Mesenchymal stem cell (in vitro differentiated cells and primary cell): ENCODE measurements at regions not wholly inside any gene's neighbourhood (a gene's known extent, or its start where the extent isn't known, plus 50 kb on each side); places are given as distances from the start of the nearest gene placed in this dataset.

Source experiments
- DNase-seq: peaks from one replicate; pipeline ENCODE4 v3.0.0-alpha.2; 2013
- H2AFZ ChIP-seq: one replicate; pipeline ENCODE4 v1.6.1; 2013; ENCODE audit warnings: low read depth, mild to moderate bottlenecking, control low read depth, inconsistent platforms, low read length, moderate library complexity
- H2AK5ac ChIP-seq: 2 replicates; pipeline ENCODE4 v1.6.1; 2013; ENCODE audit warnings: low read length, moderate library complexity, mild to moderate bottlenecking, inconsistent platforms; ENCODE audit not compliant: severe bottlenecking
- H2BK120ac ChIP-seq: one replicate; pipeline ENCODE4 v1.6.1; 2013; ENCODE audit warnings: low read depth, mild to moderate bottlenecking, inconsistent platforms, low read length, moderate library complexity
- H2BK12ac ChIP-seq, 2 experiments: one replicate each; pipeline ENCODE4 v1.6.1; 2013; ENCODE audit warnings: inconsistent platforms in 2 of 2, low read length in 2 of 2, mild to moderate bottlenecking in 2 of 2, moderate library complexity in 2 of 2, control low read depth in 1 of 2
- H2BK15ac ChIP-seq: one replicate; pipeline ENCODE4 v1.6.1; 2013; ENCODE audit warnings: mild to moderate bottlenecking, low read depth, inconsistent platforms; ENCODE audit not compliant: poor library complexity, severe bottlenecking
- H2BK5ac ChIP-seq: 2 replicates; pipeline ENCODE4 v1.6.1; 2013; ENCODE audit warnings: low read depth, mild to moderate bottlenecking, low read length, control low read depth, inconsistent platforms; ENCODE audit not compliant: poor library complexity, severe bottlenecking
- H3K14ac ChIP-seq, 2 experiments: one replicate each; pipeline ENCODE4 v1.6.1; 2013; ENCODE audit warnings: inconsistent platforms in 2 of 2, low read length in 2 of 2, control low read depth in 1 of 2, mild to moderate bottlenecking in 1 of 2, moderate library complexity in 1 of 2
- H3K18ac ChIP-seq, 2 experiments: one replicate each; pipeline ENCODE4 v1.6.1; 2013; ENCODE audit warnings: inconsistent platforms in 2 of 2, low read length in 2 of 2, control low read depth in 1 of 2, low read depth in 1 of 2, mild to moderate bottlenecking in 1 of 2
- H3K23ac ChIP-seq, 2 experiments: one replicate each; pipeline ENCODE4 v1.6.1; 2013; ENCODE audit warnings: inconsistent platforms in 2 of 2, low read length in 2 of 2, mild to moderate bottlenecking in 2 of 2, moderate library complexity in 2 of 2, control low read depth in 1 of 2
- H3K27ac ChIP-seq: 2 replicates; pipeline ENCODE4 v1.5.1; 2013; ENCODE audit warnings: mild to moderate bottlenecking, moderate library complexity, low read length, control low read depth, inconsistent platforms; ENCODE audit not compliant: poor library complexity, severe bottlenecking
- H3K27me3 ChIP-seq, 2 experiments: 2 replicates each; pipeline versions ENCODE4 v1.6.1 to v1.7.0; 2013; ENCODE audit warnings: low read length in 2 of 2, mild to moderate bottlenecking in 2 of 2, moderate library complexity in 2 of 2, control low read depth in 1 of 2, inconsistent platforms in 1 of 2; ENCODE audit not compliant: control insufficient read depth in 1 of 2, insufficient read depth in 1 of 2
- H3K36me3 ChIP-seq, 2 experiments: 2 replicates each; pipeline versions ENCODE4 v1.6.1 to v1.7.0; 2013; ENCODE audit warnings: low read length in 2 of 2, control low read depth in 1 of 2, inconsistent platforms in 1 of 2, low read depth in 1 of 2, mild to moderate bottlenecking in 1 of 2; ENCODE audit not compliant: insufficient read depth in 2 of 2, control insufficient read depth in 1 of 2
- H3K4ac ChIP-seq, 2 experiments: one replicate each; pipeline ENCODE4 v1.6.1; 2013; ENCODE audit warnings: inconsistent platforms in 2 of 2, low read length in 2 of 2, mild to moderate bottlenecking in 2 of 2, moderate library complexity in 2 of 2, control low read depth in 1 of 2, low read depth in 1 of 2
- H3K4me1 ChIP-seq: 2 replicates; pipeline ENCODE4 v1.6.1; 2013; ENCODE audit warnings: low read depth, low read length, control low read depth; ENCODE audit not compliant: control insufficient read depth, insufficient read depth
- H3K4me2 ChIP-seq: 2 replicates; pipeline ENCODE4 v1.6.1; 2013; ENCODE audit warnings: low read length, mild to moderate bottlenecking, inconsistent platforms; ENCODE audit not compliant: poor library complexity, severe bottlenecking
- H3K4me3 ChIP-seq, 2 experiments: 2 replicates each; pipeline versions ENCODE4 v1.5.1 to v1.7.0; 2013; ENCODE audit warnings: low read length in 2 of 2, mild to moderate bottlenecking in 2 of 2, control low read depth in 1 of 2, low read depth in 1 of 2; ENCODE audit not compliant: insufficient read depth in 1 of 2
- H3K79me1 ChIP-seq: replicated peaks from 2 replicates; pipeline ENCODE4 v1.6.1; 2013; ENCODE audit warnings: mild to moderate bottlenecking, control low read depth, low read length, inconsistent platforms; ENCODE audit not compliant: poor library complexity, severe bottlenecking
- H3K9ac ChIP-seq: 2 replicates; pipeline ENCODE4 v1.7.0; 2013; ENCODE audit warnings: mild to moderate bottlenecking, low read length, moderate library complexity
- H3K9me3 ChIP-seq: 2 replicates; pipeline ENCODE4 v1.7.0; 2013; ENCODE audit warnings: mild to moderate bottlenecking, low read length; ENCODE audit not compliant: control insufficient read depth
- H4K8ac ChIP-seq: one replicate; pipeline ENCODE4 v1.6.1; 2013; ENCODE audit warnings: inconsistent platforms, mild to moderate bottlenecking, low read length, moderate library complexity
- H4K91ac ChIP-seq: one replicate; pipeline ENCODE4 v1.6.1; 2013; ENCODE audit warnings: mild to moderate bottlenecking, low read length, inconsistent platforms
- WGBS: methylation state at CpG from one replicate; pipeline ENCODE4 v1.1.7; 2013; ENCODE audit warnings: mixed read lengths; 5-methylcytosine and 5-hydroxymethylcytosine counted together

- no peaks in the 10 kb centered on the region for H3K79me1 ChIP-seq
- 88% methylated on average over 12 of the region's 12 CpGs for WGBS
- no peaks in the 10 kb centered on the region for H3K4me1 ChIP-seq
- no peaks in the 10 kb centered on the region for H3K27me3 ChIP-seq
- no peak overlapping the region for H2AK5ac ChIP-seq
- H3K36me3 ChIP-seq: no peaks in the 10 kb centered on the region
- no peak overlapping the region for H3K4me2 ChIP-seq
- no peak overlapping the region for H2BK12ac ChIP-seq
- no peak overlapping the region for H3K4ac ChIP-seq
- no peak overlapping the region for H3K18ac ChIP-seq
- H2BK120ac ChIP-seq: no peak overlapping the region
- no peak overlapping the region for H3K14ac ChIP-seq
- no peak overlapping the region for H4K8ac ChIP-seq
- no peak overlapping the region for H3K4me3 ChIP-seq
- no peak overlapping the region for H2BK5ac ChIP-seq
- peaks cover 2% of the 10 kb centered on the region for H3K9me3 ChIP-seq
- H3K9ac ChIP-seq: no peak overlapping the region
- H3K27ac ChIP-seq: no peak overlapping the region
- no peak overlapping the region for H2AFZ ChIP-seq
- no peak for DNase-seq
- H3K23ac ChIP-seq: no peak overlapping the region
- no peak overlapping the region for H2BK15ac ChIP-seq
- H4K91ac ChIP-seq: no peak overlapping the region
Measured at GRCh38 chr1:4495809-4496208, 158.6 kb upstream of the AJAP1 start.

GRCh38 chr1:4500441-4500840 is 154.0 kb upstream of the AJAP1 start:
- WGBS: 85% methylated on average over 11 of the region's 11 CpGs

GRCh38 chr1:4506591-4506990 is 147.8 kb upstream of the AJAP1 start:
- H3K14ac ChIP-seq: no peak overlapping the region
- no peaks in the 10 kb centered on the region for H3K9me3 ChIP-seq
- H4K91ac ChIP-seq: no peak overlapping the region
- no peak overlapping the region for H3K4me2 ChIP-seq
- no peak overlapping the region for H4K8ac ChIP-seq
- H3K79me1 ChIP-seq: no peaks in the 10 kb centered on the region
- no peak overlapping the region for H3K9ac ChIP-seq
- no peak overlapping the region for H2AK5ac ChIP-seq
- H3K4me3 ChIP-seq: no peak overlapping the region
- no peak overlapping the region for H3K23ac ChIP-seq
- no peak overlapping the region for H2BK5ac ChIP-seq
- DNase-seq: no peak
- no peak overlapping the region for H3K27ac ChIP-seq
- H3K4ac ChIP-seq: no peak overlapping the region
- 86% methylated on average over 4 of the region's 4 CpGs for WGBS
- H2BK15ac ChIP-seq: no peak overlapping the region
- H3K4me1 ChIP-seq: no peaks in the 10 kb centered on the region
- no peak overlapping the region for H2AFZ ChIP-seq
- no peak overlapping the region for H2BK120ac ChIP-seq
- H3K27me3 ChIP-seq: no peaks in the 10 kb centered on the region
- no peaks in the 10 kb centered on the region for H3K36me3 ChIP-seq
- no peak overlapping the region for H3K18ac ChIP-seq
- no peak overlapping the region for H2BK12ac ChIP-seq

More at GRCh38 chr1:4500441-4500840, 154.0 kb upstream of the AJAP1 start:
- DNase-seq: no peak
- H2BK120ac ChIP-seq: no peak overlapping the region
- no peak overlapping the region for H2BK12ac ChIP-seq
- peak overlapping the region in 1 of 2 experiments; percentile 7 for H3K4me3 ChIP-seq
- no peak overlapping the region for H3K27ac ChIP-seq
- H2BK15ac ChIP-seq: no peak overlapping the region
- H3K14ac ChIP-seq: no peak overlapping the region
- H2AK5ac ChIP-seq: no peak overlapping the region
- H3K9ac ChIP-seq: no peak overlapping the region
- no peak overlapping the region for H4K8ac ChIP-seq
- H3K27me3 ChIP-seq: no peaks in the 10 kb centered on the region
- H3K4me1 ChIP-seq: no peaks in the 10 kb centered on the region
- no peak overlapping the region for H2AFZ ChIP-seq
- H3K4me2 ChIP-seq: no peak overlapping the region
- no peak overlapping the region for H3K23ac ChIP-seq
- H2BK5ac ChIP-seq: no peak overlapping the region
- no peaks in the 10 kb centered on the region for H3K36me3 ChIP-seq
- no peaks in the 10 kb centered on the region for H3K79me1 ChIP-seq
- H4K91ac ChIP-seq: no peak overlapping the region
- no peak overlapping the region for H3K18ac ChIP-seq
- H3K4ac ChIP-seq: no peak overlapping the region
- H3K9me3 ChIP-seq: peaks cover 2% of the 10 kb centered on the region

GRCh38 chr1:4509206-4509605 is 145.2 kb upstream of the AJAP1 start:
- H2AK5ac ChIP-seq: no peak overlapping the region
- no peak overlapping the region for H2AFZ ChIP-seq
- H3K36me3 ChIP-seq: no peaks in the 10 kb centered on the region
- H4K8ac ChIP-seq: no peak overlapping the region
- H3K4ac ChIP-seq: no peak overlapping the region
- no peak overlapping the region for H3K4me3 ChIP-seq
- no peak overlapping the region for H3K27ac ChIP-seq
- H3K4me2 ChIP-seq: no peak overlapping the region
- DNase-seq: no peak
- H2BK15ac ChIP-seq: no peak overlapping the region
- H3K23ac ChIP-seq: no peak overlapping the region
- H3K14ac ChIP-seq: no peak overlapping the region
- no peaks in the 10 kb centered on the region for H3K4me1 ChIP-seq
- 63% methylated on average over 8 of the region's 8 CpGs for whole genome bisulfite sequencing
- no peak overlapping the region for H3K18ac ChIP-seq
- H3K9me3 ChIP-seq: no peaks in the 10 kb centered on the region
- no peak overlapping the region for H2BK5ac ChIP-seq
- no peak overlapping the region for H4K91ac ChIP-seq
- H2BK120ac ChIP-seq: no peak overlapping the region
- no peaks in the 10 kb centered on the region for H3K27me3 ChIP-seq
- H3K79me1 ChIP-seq: no peaks in the 10 kb centered on the region
- H3K9ac ChIP-seq: no peak overlapping the region
- no peak overlapping the region for H2BK12ac ChIP-seq
